DMS 273 (cell line): ENCODE measurements at regions not wholly inside any gene's neighbourhood (a gene's known extent, or its start where the extent isn't known, plus 50 kb on each side); places are given as distances from the start of the nearest gene placed in this dataset.
A peak's percentile ranks its signal among the peaks of the same experiment; 100 is the strongest.
"Not testable (repeated sequence)": the region's sequence is repeated elsewhere in the genome, so short reads cannot be mapped to it uniquely, and the experiment has no call there.

Experiments used
- DNase-seq: peaks from one replicate; lab custom pipeline; 2025; ENCODE audit not compliant: unreplicated experiment; lab: John Stamatoyannopoulos, UW

DNA sequence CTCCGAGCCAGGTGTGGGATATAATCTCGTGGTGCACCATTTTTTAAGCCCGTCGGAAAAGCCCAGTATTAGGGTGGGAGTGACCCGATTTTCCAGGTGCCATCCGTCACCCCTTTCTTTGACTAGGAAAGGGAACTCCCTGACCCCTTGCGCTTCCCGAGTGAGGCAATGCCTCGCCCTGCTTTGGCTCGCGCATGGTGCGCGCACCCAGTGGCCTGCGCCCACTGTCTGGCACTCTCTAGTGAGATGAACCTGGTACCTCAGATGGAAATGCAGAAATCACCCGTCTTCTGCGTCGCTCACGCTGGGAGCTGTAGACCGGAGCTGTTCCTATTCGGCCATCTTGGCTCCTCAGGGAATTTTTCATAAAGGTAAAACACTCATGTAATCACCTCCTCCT, 63.9 kb downstream of the RWDD3 start:
- DNase-seq = not testable (repeated sequence)

DNA sequence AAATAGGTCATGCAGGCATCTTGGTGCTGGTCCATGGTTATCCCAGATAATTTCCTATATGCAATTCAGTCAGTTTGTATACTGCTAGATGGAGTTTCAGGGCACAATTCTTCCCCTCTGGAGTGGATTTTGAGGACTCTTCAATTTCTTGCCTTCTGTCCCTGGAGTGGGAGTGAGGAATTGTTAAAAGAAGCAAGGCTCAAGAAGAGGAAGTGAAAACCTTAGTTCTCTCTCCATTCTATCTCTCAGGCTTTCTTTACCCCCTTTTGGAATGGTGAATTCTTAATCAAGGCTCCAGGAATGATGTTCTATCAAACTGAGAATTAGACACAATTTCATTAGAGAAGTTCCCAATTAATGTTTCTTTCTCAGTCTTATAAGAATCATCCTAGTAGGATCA, 67.1 kb downstream of the RWDD3 start:
- DNase-seq = no peak

- DNase-seq = no peak
Observed at GRCh38 chr1:95301614-95302013, 67.6 kb downstream of the RWDD3 start.

GRCh38 chr1:95304803-95305202, 70.8 kb downstream of the RWDD3 start:
- DNase-seq = no peak

- no peak for DNase-seq
Observed at GRCh38 chr1:95308276-95309030, 74.4 kb downstream of the RWDD3 start.

DNA sequence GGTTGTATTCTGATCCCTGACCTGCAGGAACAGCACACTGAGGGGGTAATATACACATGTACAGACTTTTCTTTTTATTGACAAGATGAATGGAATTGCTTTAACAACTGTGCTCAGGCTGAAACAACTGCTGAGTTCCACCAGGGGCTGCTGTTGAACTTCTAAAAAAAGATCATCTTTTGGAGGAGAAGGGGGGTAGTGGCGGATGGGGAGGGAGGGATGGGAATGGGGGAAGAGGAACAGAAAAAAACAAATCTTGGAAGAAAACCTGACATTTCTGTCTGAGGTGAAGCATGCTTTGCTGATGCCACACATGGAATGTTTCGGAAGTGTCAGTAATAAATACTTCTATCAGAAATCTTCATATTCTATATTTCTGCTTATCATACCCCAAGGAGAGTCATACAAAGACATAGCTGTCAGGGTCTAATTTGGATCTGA, 75.0 kb downstream of the RWDD3 start:
- peak; percentile 85 for DNase-seq

- DNase-seq = no peak
Observed at GRCh38 chr1:95311014-95311413, 77.0 kb downstream of the RWDD3 start.

GRCh38 chr1:95311762-95312161, 77.8 kb downstream of the RWDD3 start:
- DNase-seq = no peak

- DNase-seq = no peak
Observed at GRCh38 chr1:95312181-95312580, 78.2 kb downstream of the RWDD3 start.

GRCh38 chr1:95313527-95313926, 79.5 kb downstream of the RWDD3 start:
- DNase-seq = no peak

- DNase-seq = no peak
Observed at GRCh38 chr1:95321531-95321930, 87.5 kb downstream of the RWDD3 start.

DNA sequence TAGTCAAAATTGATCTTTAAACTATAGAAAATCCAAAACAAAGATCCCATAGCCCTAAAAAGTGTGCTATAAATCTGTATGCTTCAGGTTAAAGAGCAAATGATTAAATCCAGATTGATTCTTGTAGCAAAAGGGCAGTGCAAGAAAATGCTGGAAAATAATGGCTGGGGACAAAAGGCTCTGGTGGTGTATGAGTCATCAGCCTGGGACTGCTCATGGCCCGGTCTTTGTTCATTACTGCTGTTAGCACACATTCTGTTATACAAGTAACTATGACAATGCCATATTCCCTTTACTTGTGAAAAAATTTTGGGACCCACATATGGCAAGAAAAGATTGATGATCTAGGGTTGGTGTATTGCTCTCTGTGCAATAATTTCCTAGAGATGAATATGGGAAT, 89.1 kb downstream of the RWDD3 start:
- no peak for DNase-seq

- DNase-seq = peak; percentile 29
Observed at GRCh38 chr1:95325349-95325748, 91.3 kb downstream of the RWDD3 start.

DNA sequence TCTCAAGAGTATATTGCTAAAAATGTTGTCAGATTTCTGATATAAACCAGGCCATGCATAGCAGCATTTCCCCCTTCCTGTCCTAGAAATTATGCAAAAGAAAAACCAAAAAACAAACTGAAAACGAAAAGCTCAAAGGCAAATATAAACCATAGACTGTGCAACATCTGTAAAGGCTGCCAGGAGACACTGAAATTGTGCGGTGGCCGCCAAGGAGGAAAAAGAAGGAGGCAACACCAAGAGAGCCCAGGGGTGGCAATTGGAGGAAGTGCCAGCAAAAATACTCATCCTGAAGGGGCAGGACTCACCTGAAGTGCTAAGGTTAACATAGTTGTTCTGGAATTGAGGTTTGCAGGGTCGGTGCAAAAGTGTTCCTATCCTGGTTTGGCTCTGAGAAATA, 92.0 kb downstream of the RWDD3 start:
- DNase-seq = no peak

- DNase-seq = no peak
Observed at GRCh38 chr1:95332754-95333153, 98.7 kb downstream of the RWDD3 start.

DNA sequence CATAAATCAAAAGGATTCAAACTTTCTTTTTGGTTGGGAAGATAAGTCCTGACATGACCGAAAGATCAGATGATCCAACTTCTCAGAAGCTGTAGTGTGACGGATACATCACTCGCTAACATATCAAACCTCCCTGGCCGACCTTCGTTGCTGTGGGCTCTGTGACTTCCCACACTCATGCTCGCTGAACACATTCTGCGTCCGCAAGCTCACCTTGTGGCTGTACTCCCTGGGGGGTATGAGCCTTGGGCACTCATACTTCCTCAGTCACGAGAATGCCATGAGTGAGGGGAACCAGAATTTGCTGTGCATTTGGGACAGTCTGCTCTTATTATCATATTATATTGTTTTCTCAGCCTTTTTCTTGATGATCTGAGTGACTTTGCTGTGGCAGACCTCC, 105.4 kb downstream of the RWDD3 start:
- no peak for DNase-seq

GRCh38 chr1:95340061-95340460, 106.1 kb downstream of the RWDD3 start:
- peak; percentile 83 for DNase-seq

GRCh38 chr1:95352767-95353166, 118.8 kb downstream of the RWDD3 start:
- DNase-seq = no peak

- DNase-seq = peak; percentile 62
Observed at GRCh38 chr1:95353194-95353593, 119.2 kb downstream of the RWDD3 start.

GRCh38 chr1:95364546-95364945, 130.5 kb downstream of the RWDD3 start:
- DNase-seq = peak; percentile 7

DNA sequence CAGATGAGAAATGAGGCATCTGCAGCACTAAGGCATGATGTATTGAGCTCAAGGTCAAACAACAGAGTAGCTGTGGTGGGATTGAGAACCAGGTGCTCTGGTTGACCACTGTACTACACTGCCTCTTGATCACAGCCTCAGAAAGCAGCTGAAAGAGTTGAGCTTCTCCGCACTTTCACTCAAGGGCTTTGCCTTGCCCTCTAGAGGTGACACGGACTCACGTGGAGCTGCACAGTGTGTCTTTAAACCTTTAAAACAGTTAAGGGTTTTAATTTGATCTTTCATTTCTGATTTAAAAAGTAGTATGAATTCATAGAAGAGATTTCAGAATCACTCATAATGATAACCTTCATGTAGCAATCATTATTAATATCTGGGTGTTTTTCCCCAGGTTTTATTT, 132.5 kb downstream of the RWDD3 start:
- DNase-seq = no peak

GRCh38 chr1:95368178-95368577, 134.2 kb downstream of the RWDD3 start:
- no peak for DNase-seq

GRCh38 chr1:95369985-95370690, 136.1 kb downstream of the RWDD3 start:
- DNase-seq = no peak
